ENCODE measurements at regions not wholly inside any gene's neighbourhood (a gene's known extent, or its start where the extent isn't known, plus 50 kb on each side); places are given as distances from the start of the nearest gene placed in this dataset.

DNA sequence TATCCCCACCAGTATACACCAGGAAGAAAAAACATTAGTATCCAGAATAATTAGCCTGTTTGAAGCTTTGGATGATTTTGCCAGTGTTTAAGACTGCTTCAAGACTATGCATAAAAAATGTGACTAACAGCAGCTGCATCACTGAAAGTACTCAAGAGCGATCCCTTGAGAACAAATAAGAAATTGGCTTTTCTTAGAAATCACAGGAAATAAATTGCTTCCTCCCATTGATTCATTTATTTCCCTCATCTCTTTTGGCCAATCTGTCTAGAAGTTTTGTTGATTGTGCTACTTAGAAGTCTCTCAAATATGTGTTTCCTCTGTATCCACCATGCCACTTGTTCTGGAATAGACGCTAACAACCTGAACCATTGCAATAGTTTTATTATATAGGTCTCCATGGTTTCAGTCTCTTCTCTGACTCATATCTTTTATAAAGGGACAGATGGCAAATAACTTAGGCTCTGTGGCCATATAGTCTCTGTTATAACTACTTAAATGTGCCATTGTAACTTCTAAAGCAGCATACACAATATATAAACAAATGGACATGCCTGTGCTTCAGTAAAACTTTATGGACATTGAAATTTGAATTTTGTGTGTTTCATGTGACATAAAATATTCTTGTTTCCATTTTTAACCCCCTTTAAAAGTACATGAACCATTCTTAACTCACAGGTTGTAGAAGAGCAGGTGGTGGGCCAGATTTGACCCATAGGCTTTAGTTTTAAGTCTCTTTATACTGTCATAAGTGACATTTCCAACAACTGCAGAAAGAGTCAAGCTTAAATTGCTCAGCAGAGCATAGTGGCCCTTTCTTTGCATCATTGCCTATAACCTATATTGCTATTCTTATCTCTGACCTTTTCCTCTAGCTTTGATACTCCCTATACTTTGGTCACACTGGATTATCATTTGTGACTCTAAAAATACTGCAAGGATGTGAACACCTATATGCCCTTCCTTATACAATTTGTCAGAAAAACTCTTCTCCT, 123.9 kb downstream of the MC4R start:
- Histone ChIP-seq H3K27me3 (ENCODE audit: control insufficient read depth in 2 of 2, insufficient read depth in 2 of 2, low read length in 2 of 2) (no peaks in the 10 kb centered on the region), H3K27ac (ENCODE audit: extremely low read depth, low read depth, low read length) (no peak overlapping the region), H3K4me2 (ENCODE audit: insufficient read depth, low read length) (no peak overlapping the region), H3K9me1 (ENCODE audit: control insufficient read depth, insufficient read depth, low read length) (no peaks in the 10 kb centered on the region), H2AFZ (ENCODE audit: low read depth, low read length) (no peak overlapping the region), H3K79me2 (ENCODE audit: control insufficient read depth, insufficient read depth, low read length) (no peaks in the 10 kb centered on the region), H3K36me3 (ENCODE audit: control insufficient read depth, insufficient read depth, low read length) (no peaks in the 10 kb centered on the region), H3K4me1 (replicated peaks in 1 of 2; ENCODE audit: control insufficient read depth in 2 of 2, insufficient read depth in 2 of 2, low read length in 2 of 2) (no peaks in the 10 kb centered on the region), H3K9me3 (replicated peaks; ENCODE audit: control insufficient read depth, insufficient read depth, low read depth, low read length) (no peaks in the 10 kb centered on the region), H4K20me1 (replicated peaks; ENCODE audit: control insufficient read depth, insufficient read depth, low read length) (no peaks in the 10 kb centered on the region), H3K4me3 (no peak overlapping the region), H3K9ac (ENCODE audit: insufficient read depth in 1 of 2, low read depth in 2 of 2, low read length in 2 of 2) (no peak overlapping the region)
- ATAC-seq = no peak
- intact Hi-C loops (cut with micrococcal nuclease) = no loop called here
- 5% methylated on average over 2 of the region's 2 CpGs for WGBS (ENCODE audit: insufficient coverage, low coverage, missing lambda C conversion rate)
- BruUV-seq (replicated peaks) = no TSS peak
- ChIA-PET POLR2A (no interaction called here), CTCF (ENCODE audit: low intra/inter-chr PET ratio) (no interaction called here)
- in situ Hi-C loops (cut with MboI) = no loop called here
- no peak for DNase-seq (ENCODE audit: extremely low read depth in 1 of 4, low spot score in 3 of 4)
- no peak for FAIRE-seq
- TF ChIP-seq, protein P1, sequence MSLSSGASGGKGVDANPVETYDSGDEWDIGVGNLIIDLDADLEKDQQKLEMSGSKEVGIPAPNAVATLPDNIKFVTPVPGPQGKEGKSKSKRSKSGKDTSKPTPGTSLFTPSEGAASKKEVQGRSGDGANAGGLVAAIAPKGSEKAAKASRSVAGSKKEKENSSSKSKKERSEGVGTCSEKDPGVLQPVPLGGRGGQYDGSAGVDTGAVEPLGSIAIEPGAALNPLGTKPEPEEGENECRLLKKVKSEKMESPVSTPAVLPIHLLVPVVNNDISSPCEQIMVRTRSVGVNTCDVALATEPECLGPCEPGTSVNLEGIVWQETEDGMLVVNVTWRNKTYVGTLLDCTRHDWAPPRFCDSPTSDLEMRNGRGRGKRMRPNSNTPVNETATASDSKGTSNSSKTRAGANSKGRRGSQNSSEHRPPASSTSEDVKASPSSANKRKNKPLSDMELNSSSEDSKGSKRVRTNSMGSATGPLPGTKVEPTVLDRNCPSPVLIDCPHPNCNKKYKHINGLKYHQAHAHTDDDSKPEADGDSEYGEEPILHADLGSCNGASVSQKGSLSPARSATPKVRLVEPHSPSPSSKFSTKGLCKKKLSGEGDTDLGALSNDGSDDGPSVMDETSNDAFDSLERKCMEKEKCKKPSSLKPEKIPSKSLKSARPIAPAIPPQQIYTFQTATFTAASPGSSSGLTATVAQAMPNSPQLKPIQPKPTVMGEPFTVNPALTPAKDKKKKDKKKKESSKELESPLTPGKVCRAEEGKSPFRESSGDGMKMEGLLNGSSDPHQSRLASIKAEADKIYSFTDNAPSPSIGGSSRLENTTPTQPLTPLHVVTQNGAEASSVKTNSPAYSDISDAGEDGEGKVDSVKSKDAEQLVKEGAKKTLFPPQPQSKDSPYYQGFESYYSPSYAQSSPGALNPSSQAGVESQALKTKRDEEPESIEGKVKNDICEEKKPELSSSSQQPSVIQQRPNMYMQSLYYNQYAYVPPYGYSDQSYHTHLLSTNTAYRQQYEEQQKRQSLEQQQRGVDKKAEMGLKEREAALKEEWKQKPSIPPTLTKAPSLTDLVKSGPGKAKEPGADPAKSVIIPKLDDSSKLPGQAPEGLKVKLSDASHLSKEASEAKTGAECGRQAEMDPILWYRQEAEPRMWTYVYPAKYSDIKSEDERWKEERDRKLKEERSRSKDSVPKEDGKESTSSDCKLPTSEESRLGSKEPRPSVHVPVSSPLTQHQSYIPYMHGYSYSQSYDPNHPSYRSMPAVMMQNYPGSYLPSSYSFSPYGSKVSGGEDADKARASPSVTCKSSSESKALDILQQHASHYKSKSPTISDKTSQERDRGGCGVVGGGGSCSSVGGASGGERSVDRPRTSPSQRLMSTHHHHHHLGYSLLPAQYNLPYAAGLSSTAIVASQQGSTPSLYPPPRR (CRISPR knock-in tag; IDR thresholded peaks at IDR 0.05; ENCODE audit: borderline replicate concordance) = no peak
- TF ChIP-seq GATAD2B (IDR thresholded peaks at IDR 0.05; ENCODE audit: borderline replicate concordance) = no peak
- TF ChIP-seq, protein P2, sequence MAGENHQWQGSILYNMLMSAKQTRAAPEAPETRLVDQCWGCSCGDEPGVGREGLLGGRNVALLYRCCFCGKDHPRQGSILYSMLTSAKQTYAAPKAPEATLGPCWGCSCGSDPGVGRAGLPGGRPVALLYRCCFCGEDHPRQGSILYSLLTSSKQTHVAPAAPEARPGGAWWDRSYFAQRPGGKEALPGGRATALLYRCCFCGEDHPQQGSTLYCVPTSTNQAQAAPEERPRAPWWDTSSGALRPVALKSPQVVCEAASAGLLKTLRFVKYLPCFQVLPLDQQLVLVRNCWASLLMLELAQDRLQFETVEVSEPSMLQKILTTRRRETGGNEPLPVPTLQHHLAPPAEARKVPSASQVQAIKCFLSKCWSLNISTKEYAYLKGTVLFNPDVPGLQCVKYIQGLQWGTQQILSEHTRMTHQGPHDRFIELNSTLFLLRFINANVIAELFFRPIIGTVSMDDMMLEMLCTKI (IDR thresholded peaks at IDR 0.05; ENCODE audit: partially characterized antibody) = no peak
- TF ChIP-seq, protein P3, sequence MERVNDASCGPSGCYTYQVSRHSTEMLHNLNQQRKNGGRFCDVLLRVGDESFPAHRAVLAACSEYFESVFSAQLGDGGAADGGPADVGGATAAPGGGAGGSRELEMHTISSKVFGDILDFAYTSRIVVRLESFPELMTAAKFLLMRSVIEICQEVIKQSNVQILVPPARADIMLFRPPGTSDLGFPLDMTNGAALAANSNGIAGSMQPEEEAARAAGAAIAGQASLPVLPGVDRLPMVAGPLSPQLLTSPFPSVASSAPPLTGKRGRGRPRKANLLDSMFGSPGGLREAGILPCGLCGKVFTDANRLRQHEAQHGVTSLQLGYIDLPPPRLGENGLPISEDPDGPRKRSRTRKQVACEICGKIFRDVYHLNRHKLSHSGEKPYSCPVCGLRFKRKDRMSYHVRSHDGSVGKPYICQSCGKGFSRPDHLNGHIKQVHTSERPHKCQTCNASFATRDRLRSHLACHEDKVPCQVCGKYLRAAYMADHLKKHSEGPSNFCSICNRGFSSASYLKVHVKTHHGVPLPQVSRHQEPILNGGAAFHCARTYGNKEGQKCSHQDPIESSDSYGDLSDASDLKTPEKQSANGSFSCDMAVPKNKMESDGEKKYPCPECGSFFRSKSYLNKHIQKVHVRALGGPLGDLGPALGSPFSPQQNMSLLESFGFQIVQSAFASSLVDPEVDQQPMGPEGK (CRISPR knock-in tag; IDR thresholded peaks at IDR 0.05; ENCODE audit: borderline replicate concordance) = no peak
- TF ChIP-seq, protein P4, sequence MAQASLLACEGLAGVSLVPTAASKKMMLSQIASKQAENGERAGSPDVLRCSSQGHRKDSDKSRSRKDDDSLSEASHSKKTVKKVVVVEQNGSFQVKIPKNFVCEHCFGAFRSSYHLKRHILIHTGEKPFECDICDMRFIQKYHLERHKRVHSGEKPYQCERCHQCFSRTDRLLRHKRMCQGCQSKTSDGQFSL (CRISPR knock-in tag; IDR thresholded peaks at IDR 0.05) = no peak
- TF ChIP-seq, protein P4 (tag; IDR thresholded peaks at IDR 0.05) = no peak
- no peak for TF ChIP-seq SIRT6 (IDR thresholded peaks at IDR 0.05; ENCODE audit: low read depth, low read length)
- TF ChIP-seq HDAC1 (IDR thresholded peaks at IDR 0.05) = no peak
- no peak for TF ChIP-seq HSF4 (CRISPR knock-in tag; IDR thresholded peaks at IDR 0.05; ENCODE audit: borderline replicate concordance)
- no peak for TF ChIP-seq FOXA1 (IDR thresholded peaks at IDR 0.05; ENCODE audit: borderline replicate concordance)
- TF ChIP-seq ZBTB1 (CRISPR knock-in tag; IDR thresholded peaks at IDR 0.05; ENCODE audit: borderline replicate concordance, low read depth) = no peak

Measured in K562 (cell line).